ENCODE measurements at regions not wholly inside any gene's neighbourhood (a gene's known extent, or its start where the extent isn't known, plus 50 kb on each side); places are given as distances from the start of the nearest gene placed in this dataset.

GRCh38 chr20:48451401-48451800 lies 376.4 kb downstream of the PREX1 start:
- H4K20me1 ChIP-seq (ENCODE audit: insufficient read depth, low read length, poor library complexity, severe bottlenecking), result no peaks in the 10 kb centered on the region
- H2AFZ ChIP-seq (ENCODE audit: low read length), result no peak overlapping the region
- no peak overlapping the region for H3K9ac ChIP-seq (ENCODE audit: low read depth, low read length, poor library complexity, severe bottlenecking)
- H3K9me3 ChIP-seq (ENCODE audit: insufficient read depth, low read depth, low read length), result no peaks in the 10 kb centered on the region
- no peaks in the 10 kb centered on the region for H3F3A ChIP-seq (ENCODE audit: low read depth)
- H3K4me3 ChIP-seq (ENCODE audit: low read length, poor library complexity, severe bottlenecking), result no peak overlapping the region
- no peaks in the 10 kb centered on the region for H3K4me1 ChIP-seq (ENCODE audit: insufficient read depth, low read length, poor library complexity, severe bottlenecking)
- no peaks in the 10 kb centered on the region for H3K36me3 ChIP-seq (ENCODE audit: insufficient read depth, low read length)
- TF ChIP-seq, protein P1, sequence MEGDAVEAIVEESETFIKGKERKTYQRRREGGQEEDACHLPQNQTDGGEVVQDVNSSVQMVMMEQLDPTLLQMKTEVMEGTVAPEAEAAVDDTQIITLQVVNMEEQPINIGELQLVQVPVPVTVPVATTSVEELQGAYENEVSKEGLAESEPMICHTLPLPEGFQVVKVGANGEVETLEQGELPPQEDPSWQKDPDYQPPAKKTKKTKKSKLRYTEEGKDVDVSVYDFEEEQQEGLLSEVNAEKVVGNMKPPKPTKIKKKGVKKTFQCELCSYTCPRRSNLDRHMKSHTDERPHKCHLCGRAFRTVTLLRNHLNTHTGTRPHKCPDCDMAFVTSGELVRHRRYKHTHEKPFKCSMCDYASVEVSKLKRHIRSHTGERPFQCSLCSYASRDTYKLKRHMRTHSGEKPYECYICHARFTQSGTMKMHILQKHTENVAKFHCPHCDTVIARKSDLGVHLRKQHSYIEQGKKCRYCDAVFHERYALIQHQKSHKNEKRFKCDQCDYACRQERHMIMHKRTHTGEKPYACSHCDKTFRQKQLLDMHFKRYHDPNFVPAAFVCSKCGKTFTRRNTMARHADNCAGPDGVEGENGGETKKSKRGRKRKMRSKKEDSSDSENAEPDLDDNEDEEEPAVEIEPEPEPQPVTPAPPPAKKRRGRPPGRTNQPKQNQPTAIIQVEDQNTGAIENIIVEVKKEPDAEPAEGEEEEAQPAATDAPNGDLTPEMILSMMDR (conservative IDR thresholded peaks at IDR 0.05; ENCODE audit: low read length), result no peak
- TF ChIP-seq EZH2phosphoT487 (IDR thresholded peaks at IDR 0.05; ENCODE audit: borderline replicate concordance), result no peak
- no peaks in the 10 kb centered on the region for H3K9me2 ChIP-seq (replicated peaks; ENCODE audit: low read depth, low read length)
- no peaks in the 10 kb centered on the region for H3K79me2 ChIP-seq (ENCODE audit: insufficient read depth, low read length)
- no peak overlapping the region for H3K4me2 ChIP-seq (ENCODE audit: low read depth, low read length, poor library complexity, severe bottlenecking)
- H3K27me3 ChIP-seq (ENCODE audit: insufficient read depth, low read length, poor library complexity, severe bottlenecking), result no peaks in the 10 kb centered on the region

- H3K36me3 ChIP-seq (ENCODE audit: insufficient read depth, low read length), result no peaks in the 10 kb centered on the region
- H3K4me3 ChIP-seq (ENCODE audit: low read length, poor library complexity, severe bottlenecking), result no peak overlapping the region
Measured at GRCh38 chr20:48448666-48449600, 378.9 kb downstream of the PREX1 start.

DNA sequence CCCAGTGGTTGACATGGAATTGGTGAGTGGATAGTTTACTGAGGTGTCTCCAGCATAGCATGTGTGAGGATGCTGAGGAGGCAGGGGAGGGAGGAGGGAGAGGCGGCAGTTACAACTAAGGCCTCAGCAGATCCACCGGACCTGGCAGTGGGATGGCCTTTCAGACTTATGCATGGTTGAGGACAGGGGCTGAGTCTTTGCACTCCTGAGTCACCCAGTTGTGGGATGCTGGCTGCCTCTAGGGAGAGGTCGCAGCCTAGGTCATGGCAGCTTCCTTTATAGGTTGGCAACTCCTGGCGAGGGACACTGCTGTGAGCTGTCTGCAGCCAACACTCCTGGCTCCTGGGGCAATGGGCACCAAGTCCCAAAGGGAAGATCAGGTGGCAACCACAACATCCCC lies 380.3 kb downstream of the PREX1 start:
- H3K4me2 ChIP-seq (ENCODE audit: low read depth, low read length, poor library complexity, severe bottlenecking), result no peak overlapping the region
- no peak overlapping the region for H2AFZ ChIP-seq (ENCODE audit: low read length)
- peaks cover 3% of the 10 kb centered on the region; the same call in 1 of the 2 replicates for H3K9me3 ChIP-seq (ENCODE audit: insufficient read depth, low read depth, low read length)
- no peaks in the 10 kb centered on the region for H3K27me3 ChIP-seq (ENCODE audit: insufficient read depth, low read length, poor library complexity, severe bottlenecking)
- H3K4me3 ChIP-seq (ENCODE audit: low read length, poor library complexity, severe bottlenecking), result no peak overlapping the region
- no peaks in the 10 kb centered on the region for H3F3A ChIP-seq (ENCODE audit: low read depth)
- H3K36me3 ChIP-seq (ENCODE audit: insufficient read depth, low read length), result no peaks in the 10 kb centered on the region
- H3K79me2 ChIP-seq (ENCODE audit: insufficient read depth, low read length), result no peaks in the 10 kb centered on the region
- no peaks in the 10 kb centered on the region for H4K20me1 ChIP-seq (ENCODE audit: insufficient read depth, low read length, poor library complexity, severe bottlenecking)
- no peak for TF ChIP-seq EZH2phosphoT487 (IDR thresholded peaks at IDR 0.05; ENCODE audit: borderline replicate concordance)
- TF ChIP-seq, protein P1 (conservative IDR thresholded peaks at IDR 0.05; ENCODE audit: low read length), result no peak
- no peaks in the 10 kb centered on the region for H3K9me2 ChIP-seq (replicated peaks; ENCODE audit: low read depth, low read length)
- no peaks in the 10 kb centered on the region for H3K4me1 ChIP-seq (ENCODE audit: insufficient read depth, low read length, poor library complexity, severe bottlenecking)
- no peak overlapping the region for H3K9ac ChIP-seq (ENCODE audit: low read depth, low read length, poor library complexity, severe bottlenecking)

More at GRCh38 chr20:48448666-48449600, 378.9 kb downstream of the PREX1 start:
- no peaks in the 10 kb centered on the region for H3K4me1 ChIP-seq (ENCODE audit: insufficient read depth, low read length, poor library complexity, severe bottlenecking)
- no peak overlapping the region for H3K4me2 ChIP-seq (ENCODE audit: low read depth, low read length, poor library complexity, severe bottlenecking)
- TF ChIP-seq EZH2phosphoT487 (IDR thresholded peaks at IDR 0.05; ENCODE audit: borderline replicate concordance), result no peak
- TF ChIP-seq, protein P1 (conservative IDR thresholded peaks at IDR 0.05; ENCODE audit: low read length), result no peak
- H3K27me3 ChIP-seq (ENCODE audit: insufficient read depth, low read length, poor library complexity, severe bottlenecking), result no peaks in the 10 kb centered on the region
- H3F3A ChIP-seq (ENCODE audit: low read depth), result no peaks in the 10 kb centered on the region
- no peaks in the 10 kb centered on the region for H4K20me1 ChIP-seq (ENCODE audit: insufficient read depth, low read length, poor library complexity, severe bottlenecking)
- H3K9ac ChIP-seq (ENCODE audit: low read depth, low read length, poor library complexity, severe bottlenecking), result no peak overlapping the region
- no peak overlapping the region for H2AFZ ChIP-seq (ENCODE audit: low read length)
- peaks cover 3% of the 10 kb centered on the region; the same call in 1 of the 2 replicates for H3K9me3 ChIP-seq (ENCODE audit: insufficient read depth, low read depth, low read length)
- no peaks in the 10 kb centered on the region for H3K9me2 ChIP-seq (replicated peaks; ENCODE audit: low read depth, low read length)
- H3K79me2 ChIP-seq (ENCODE audit: insufficient read depth, low read length), result no peaks in the 10 kb centered on the region
